ENCODE measurements at regions not wholly inside any gene's neighbourhood (a gene's known extent, or its start where the extent isn't known, plus 50 kb on each side); places are given as distances from the start of the nearest gene placed in this dataset.

DNA sequence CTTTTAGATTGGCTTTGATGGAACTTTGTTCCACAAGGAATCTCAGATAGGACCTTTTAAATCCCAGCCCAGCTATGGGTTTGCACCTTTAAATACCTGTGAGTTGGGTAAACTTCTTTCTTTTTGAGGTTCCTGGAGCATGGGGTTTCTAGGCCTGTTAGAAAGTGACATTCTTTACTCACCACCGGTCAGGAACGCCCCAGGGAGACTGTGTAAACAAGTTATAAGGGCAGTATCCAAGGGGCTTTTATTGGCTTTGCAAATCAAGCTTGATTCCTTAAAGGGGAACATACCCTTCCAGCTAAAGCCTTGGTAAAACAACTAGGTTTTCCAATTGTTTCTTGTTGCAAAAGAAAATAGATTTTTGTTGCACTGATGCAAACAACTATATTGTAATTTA is 93.4 kb downstream of the TENT5D start:
- TF ChIP-seq, protein P1, sequence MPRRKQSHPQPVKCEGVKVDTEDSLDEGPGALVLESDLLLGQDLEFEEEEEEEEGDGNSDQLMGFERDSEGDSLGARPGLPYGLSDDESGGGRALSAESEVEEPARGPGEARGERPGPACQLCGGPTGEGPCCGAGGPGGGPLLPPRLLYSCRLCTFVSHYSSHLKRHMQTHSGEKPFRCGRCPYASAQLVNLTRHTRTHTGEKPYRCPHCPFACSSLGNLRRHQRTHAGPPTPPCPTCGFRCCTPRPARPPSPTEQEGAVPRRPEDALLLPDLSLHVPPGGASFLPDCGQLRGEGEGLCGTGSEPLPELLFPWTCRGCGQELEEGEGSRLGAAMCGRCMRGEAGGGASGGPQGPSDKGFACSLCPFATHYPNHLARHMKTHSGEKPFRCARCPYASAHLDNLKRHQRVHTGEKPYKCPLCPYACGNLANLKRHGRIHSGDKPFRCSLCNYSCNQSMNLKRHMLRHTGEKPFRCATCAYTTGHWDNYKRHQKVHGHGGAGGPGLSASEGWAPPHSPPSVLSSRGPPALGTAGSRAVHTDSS (tag by site-specific recombination; IDR thresholded peaks at IDR 0.05) = no peak
- TF ChIP-seq ZNF670 (tag by site-specific recombination; IDR thresholded peaks at IDR 0.05; ENCODE audit: low read depth) = no peak
- TF ChIP-seq, protein P2, sequence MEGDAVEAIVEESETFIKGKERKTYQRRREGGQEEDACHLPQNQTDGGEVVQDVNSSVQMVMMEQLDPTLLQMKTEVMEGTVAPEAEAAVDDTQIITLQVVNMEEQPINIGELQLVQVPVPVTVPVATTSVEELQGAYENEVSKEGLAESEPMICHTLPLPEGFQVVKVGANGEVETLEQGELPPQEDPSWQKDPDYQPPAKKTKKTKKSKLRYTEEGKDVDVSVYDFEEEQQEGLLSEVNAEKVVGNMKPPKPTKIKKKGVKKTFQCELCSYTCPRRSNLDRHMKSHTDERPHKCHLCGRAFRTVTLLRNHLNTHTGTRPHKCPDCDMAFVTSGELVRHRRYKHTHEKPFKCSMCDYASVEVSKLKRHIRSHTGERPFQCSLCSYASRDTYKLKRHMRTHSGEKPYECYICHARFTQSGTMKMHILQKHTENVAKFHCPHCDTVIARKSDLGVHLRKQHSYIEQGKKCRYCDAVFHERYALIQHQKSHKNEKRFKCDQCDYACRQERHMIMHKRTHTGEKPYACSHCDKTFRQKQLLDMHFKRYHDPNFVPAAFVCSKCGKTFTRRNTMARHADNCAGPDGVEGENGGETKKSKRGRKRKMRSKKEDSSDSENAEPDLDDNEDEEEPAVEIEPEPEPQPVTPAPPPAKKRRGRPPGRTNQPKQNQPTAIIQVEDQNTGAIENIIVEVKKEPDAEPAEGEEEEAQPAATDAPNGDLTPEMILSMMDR (tag by site-specific recombination; IDR thresholded peaks at IDR 0.05) = no peak
- no peak for TF ChIP-seq ZNF146 (tag by site-specific recombination; IDR thresholded peaks at IDR 0.05)
- TF ChIP-seq KLF8 (tag by site-specific recombination; IDR thresholded peaks at IDR 0.05) = no peak
- TF ChIP-seq ZNF660 (tag by site-specific recombination; IDR thresholded peaks at IDR 0.05) = no peak
- no peak for TF ChIP-seq ZNF707 (tag by site-specific recombination; IDR thresholded peaks at IDR 0.05)
- TF ChIP-seq, protein P3, sequence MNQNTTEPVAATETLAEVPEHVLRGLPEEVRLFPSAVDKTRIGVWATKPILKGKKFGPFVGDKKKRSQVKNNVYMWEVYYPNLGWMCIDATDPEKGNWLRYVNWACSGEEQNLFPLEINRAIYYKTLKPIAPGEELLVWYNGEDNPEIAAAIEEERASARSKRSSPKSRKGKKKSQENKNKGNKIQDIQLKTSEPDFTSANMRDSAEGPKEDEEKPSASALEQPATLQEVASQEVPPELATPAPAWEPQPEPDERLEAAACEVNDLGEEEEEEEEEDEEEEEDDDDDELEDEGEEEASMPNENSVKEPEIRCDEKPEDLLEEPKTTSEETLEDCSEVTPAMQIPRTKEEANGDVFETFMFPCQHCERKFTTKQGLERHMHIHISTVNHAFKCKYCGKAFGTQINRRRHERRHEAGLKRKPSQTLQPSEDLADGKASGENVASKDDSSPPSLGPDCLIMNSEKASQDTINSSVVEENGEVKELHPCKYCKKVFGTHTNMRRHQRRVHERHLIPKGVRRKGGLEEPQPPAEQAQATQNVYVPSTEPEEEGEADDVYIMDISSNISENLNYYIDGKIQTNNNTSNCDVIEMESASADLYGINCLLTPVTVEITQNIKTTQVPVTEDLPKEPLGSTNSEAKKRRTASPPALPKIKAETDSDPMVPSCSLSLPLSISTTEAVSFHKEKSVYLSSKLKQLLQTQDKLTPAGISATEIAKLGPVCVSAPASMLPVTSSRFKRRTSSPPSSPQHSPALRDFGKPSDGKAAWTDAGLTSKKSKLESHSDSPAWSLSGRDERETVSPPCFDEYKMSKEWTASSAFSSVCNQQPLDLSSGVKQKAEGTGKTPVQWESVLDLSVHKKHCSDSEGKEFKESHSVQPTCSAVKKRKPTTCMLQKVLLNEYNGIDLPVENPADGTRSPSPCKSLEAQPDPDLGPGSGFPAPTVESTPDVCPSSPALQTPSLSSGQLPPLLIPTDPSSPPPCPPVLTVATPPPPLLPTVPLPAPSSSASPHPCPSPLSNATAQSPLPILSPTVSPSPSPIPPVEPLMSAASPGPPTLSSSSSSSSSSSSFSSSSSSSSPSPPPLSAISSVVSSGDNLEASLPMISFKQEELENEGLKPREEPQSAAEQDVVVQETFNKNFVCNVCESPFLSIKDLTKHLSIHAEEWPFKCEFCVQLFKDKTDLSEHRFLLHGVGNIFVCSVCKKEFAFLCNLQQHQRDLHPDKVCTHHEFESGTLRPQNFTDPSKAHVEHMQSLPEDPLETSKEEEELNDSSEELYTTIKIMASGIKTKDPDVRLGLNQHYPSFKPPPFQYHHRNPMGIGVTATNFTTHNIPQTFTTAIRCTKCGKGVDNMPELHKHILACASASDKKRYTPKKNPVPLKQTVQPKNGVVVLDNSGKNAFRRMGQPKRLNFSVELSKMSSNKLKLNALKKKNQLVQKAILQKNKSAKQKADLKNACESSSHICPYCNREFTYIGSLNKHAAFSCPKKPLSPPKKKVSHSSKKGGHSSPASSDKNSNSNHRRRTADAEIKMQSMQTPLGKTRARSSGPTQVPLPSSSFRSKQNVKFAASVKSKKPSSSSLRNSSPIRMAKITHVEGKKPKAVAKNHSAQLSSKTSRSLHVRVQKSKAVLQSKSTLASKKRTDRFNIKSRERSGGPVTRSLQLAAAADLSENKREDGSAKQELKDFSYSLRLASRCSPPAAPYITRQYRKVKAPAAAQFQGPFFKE (tag by site-specific recombination; IDR thresholded peaks at IDR 0.05; ENCODE audit: borderline replicate concordance) = no peak
- TF ChIP-seq, protein P4, sequence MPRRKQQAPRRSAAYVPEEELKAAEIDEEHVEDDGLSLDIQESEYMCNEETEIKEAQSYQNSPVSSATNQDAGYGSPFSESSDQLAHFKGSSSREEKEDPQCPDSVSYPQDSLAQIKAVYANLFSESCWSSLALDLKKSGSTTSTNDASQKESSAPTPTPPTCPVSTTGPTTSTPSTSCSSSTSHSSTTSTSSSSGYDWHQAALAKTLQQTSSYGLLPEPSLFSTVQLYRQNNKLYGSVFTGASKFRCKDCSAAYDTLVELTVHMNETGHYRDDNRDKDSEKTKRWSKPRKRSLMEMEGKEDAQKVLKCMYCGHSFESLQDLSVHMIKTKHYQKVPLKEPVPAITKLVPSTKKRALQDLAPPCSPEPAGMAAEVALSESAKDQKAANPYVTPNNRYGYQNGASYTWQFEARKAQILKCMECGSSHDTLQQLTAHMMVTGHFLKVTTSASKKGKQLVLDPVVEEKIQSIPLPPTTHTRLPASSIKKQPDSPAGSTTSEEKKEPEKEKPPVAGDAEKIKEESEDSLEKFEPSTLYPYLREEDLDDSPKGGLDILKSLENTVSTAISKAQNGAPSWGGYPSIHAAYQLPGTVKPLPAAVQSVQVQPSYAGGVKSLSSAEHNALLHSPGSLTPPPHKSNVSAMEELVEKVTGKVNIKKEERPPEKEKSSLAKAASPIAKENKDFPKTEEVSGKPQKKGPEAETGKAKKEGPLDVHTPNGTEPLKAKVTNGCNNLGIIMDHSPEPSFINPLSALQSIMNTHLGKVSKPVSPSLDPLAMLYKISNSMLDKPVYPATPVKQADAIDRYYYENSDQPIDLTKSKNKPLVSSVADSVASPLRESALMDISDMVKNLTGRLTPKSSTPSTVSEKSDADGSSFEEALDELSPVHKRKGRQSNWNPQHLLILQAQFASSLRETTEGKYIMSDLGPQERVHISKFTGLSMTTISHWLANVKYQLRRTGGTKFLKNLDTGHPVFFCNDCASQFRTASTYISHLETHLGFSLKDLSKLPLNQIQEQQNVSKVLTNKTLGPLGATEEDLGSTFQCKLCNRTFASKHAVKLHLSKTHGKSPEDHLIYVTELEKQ (tag by site-specific recombination; IDR thresholded peaks at IDR 0.05; ENCODE audit: borderline replicate concordance) = no peak
- TF ChIP-seq, protein P5, sequence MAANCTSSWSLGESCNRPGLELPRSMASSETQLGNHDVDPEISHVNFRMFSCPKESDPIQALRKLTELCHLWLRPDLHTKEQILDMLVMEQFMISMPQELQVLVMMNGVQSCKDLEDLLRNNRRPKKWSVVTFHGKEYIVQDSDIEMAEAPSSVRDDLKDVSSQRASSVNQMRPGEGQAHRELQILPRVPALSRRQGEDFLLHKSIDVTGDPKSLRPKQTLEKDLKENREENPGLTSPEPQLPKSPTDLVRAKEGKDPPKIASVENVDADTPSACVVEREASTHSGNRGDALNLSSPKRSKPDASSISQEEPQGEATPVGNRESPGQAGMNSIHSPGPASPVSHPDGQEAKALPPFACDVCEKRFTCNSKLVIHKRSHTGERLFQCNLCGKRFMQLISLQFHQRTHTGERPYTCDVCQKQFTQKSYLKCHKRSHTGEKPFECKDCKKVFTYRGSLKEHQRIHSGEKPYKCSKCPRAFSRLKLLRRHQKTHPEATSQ (tag by site-specific recombination; IDR thresholded peaks at IDR 0.05) = no peak
- TF ChIP-seq, protein P6, sequence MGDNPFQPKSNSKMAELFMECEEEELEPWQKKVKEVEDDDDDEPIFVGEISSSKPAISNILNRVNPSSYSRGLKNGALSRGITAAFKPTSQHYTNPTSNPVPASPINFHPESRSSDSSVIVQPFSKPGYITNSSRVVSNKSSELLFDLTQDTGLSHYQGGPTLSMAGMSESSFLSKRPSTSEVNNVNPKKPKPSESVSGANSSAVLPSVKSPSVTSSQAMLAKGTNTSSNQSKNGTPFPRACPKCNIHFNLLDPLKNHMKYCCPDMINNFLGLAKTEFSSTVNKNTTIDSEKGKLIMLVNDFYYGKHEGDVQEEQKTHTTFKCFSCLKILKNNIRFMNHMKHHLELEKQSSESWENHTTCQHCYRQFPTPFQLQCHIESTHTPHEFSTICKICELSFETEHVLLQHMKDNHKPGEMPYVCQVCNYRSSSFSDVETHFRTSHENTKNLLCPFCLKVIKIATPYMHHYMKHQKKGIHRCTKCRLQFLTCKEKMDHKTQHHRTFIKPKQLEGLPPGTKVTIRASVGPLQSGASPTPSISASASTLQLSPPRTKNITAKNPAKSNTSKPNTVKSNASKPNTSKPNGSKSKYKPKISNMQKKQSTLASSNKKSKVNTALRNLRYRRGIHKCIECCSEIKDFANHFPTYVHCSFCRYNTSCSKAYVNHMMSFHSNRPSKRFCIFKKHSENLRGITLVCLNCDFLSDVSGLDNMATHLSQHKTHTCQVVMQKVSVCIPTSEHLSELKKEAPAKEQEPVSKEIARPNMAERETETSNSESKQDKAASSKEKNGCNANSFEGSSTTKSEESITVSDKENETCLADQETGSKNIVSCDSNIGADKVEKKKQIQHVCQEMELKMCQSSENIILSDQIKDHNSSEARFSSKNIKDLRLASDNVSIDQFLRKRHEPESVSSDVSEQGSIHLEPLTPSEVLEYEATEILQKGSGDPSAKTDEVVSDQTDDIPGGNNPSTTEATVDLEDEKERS (tag by site-specific recombination; IDR thresholded peaks at IDR 0.05) = no peak
- no peak for TF ChIP-seq ZIC2 (tag by site-specific recombination; IDR thresholded peaks at IDR 0.05)
- no peak for TF ChIP-seq TCF7L2 (IDR thresholded peaks at IDR 0.05; ENCODE audit: borderline replicate concordance, low read depth, low read length)
- TF ChIP-seq ZNF792 (tag by site-specific recombination; IDR thresholded peaks at IDR 0.05) = no peak

Measured in HEK293 (cell line).